GM19463 (cell line): ENCODE measurements at regions not wholly inside any gene's neighbourhood (a gene's known extent, or its start where the extent isn't known, plus 50 kb on each side); places are given as distances from the start of the nearest gene placed in this dataset.

Experiments used
- ATAC-seq: cut with Tn5 transposase; IDR thresholded peaks from one replicate; pipeline ENCODE4 v1.9.1; 2021; ENCODE audit warnings: mild to moderate bottlenecking, moderate library complexity; ENCODE audit not compliant: unreplicated experiment

DNA sequence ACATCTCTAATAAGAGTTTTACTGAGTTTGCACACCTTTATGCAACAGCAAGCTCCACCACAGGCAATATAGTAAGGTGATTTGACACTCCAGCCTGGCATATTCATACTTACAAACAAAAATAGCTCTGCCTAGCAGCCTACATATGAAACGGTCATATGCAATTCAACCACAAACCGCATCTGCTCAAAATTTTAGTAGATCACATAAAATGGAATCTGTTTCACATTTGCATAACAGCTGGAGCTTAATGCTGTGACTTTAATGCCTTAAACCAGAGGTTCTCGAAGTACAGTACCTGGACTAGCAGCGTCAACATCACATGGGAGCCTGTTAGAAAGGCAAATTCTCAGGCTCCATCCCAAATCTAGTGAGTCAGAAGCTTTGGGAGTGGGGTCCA lies 578.4 kb downstream of the CDH11 start:
- no peak for ATAC-seq

DNA sequence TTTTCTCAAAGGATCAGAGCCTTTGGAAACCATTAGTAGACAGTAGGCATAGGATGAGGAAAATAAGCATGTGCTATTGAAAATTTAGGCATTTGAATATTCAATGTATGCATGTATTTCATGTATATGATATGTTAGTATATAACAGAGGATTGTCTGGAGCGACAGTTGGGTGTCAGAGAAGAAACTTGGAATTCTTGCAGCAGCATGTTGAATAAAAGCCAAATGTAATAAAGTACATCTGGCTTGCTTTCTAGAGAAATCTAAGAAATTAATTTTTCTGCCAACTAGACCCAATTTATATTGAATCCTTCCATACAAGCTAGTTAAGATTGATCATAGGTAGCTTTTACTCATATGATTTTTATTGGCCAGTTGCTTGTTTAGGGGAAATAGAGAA lies 578.8 kb downstream of the CDH11 start:
- no peak for ATAC-seq

DNA sequence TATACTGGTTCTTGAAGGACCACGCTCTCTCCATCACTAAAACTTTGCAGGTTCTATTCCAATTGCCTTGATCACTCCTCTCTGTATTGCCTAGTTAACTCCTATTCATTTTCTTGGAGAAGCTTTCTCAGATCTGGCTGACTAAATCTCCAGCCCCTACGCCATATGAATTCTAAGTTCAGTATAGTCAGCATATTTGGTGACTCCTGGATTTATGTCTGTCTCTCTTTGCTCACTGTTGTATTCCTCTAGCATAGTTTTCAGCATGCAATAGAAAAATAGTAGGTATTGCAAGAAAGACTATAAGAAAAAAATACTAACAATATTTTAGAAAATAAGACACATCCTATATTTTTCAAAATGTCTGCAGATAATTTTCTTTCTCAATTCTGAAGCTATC lies 579.7 kb downstream of the CDH11 start:
- no peak for ATAC-seq

DNA sequence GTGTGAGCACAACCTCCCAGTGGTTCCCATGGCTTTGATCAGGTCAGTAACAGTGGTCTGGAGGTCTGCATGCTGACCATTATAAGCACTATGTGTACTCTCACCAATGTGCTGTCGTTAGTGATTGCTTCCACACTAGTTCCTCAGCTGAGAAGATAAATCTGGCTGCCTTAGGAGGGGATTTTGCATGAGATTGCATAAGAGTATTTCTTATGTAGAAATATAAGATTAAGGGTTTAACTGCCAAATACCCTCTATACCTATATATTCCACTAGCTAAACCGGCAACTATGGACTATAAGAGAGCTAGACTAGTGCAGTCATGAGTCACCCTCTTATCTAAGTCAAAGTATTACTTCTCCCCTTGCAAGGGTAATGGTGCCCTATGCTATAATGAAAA lies 580.2 kb downstream of the CDH11 start:
- no peak for ATAC-seq

DNA sequence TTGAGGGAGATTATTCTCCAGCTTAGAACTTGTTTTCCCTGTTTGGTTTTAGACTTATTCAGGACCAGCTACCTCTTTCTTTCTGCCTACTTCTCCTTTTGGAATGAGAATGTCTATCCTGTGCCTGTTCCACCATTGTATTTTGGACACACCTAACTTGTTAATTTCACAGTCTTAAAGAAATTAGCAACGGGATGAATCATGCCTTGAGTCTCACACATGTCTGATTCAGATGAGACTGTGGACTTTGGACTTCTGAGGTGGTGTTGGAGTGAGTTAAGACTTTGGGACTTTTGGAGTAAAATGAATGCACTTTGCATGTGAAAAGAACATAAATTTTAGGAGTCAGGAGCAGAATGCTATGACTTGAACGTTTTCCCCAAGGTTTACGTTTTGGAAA lies 581.4 kb downstream of the CDH11 start:
- no peak for ATAC-seq

DNA sequence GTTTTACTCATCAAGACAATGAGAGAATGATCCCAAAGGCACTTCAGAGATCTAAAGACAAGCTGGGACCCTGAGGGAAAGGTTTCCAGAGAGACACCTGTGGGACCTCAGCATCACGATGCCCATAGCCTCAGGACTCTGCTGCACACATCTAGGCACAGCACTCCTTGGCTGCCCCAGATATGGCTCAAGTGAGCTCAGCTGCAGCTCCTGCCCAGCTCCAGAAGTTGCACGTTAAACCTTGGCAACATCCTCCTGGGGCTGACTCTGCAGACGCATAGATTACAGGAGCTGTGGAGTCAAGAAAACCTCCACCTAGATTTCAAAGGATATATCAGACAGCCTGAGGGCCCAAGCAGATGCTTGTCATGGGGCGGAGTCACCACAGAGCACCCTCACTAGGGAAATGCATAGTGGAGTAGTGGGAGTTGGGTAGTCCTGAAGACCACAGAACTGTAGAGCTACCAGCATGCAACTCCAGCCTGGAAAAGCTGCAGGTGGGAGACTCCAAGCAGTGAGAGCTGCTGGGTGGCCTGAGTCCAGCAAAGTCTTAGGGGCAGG lies 582.0 kb downstream of the CDH11 start:
- no peak for ATAC-seq

DNA sequence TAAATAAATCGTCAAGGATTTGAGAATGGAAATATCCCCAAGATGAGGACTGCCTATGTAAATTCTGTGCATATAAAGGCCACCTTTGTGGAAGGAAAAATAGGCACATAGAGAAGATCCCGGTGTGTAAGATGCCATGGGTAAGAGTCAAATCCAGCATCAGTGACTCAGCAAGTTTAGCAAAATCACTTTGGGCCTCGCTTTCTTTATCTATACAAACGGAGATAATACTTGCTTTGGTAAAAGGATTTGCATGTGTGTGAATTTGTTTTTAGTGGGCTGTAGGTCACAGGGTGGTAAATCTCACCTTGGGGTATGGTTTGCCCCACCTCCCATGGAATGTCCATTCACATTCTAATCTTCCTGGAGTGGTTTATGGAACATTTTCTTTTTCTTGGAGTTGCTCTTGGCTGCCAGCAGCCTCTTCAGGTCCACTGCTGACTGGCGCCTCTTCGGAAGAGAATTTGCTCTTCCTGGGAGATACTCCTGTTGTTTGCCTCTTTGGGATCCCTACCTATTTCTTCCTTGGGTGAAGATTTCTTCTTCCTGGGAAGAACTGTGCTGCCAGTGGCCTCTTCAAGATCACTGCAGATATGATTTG lies 587.6 kb downstream of the CDH11 start:
- ATAC-seq = no peak

DNA sequence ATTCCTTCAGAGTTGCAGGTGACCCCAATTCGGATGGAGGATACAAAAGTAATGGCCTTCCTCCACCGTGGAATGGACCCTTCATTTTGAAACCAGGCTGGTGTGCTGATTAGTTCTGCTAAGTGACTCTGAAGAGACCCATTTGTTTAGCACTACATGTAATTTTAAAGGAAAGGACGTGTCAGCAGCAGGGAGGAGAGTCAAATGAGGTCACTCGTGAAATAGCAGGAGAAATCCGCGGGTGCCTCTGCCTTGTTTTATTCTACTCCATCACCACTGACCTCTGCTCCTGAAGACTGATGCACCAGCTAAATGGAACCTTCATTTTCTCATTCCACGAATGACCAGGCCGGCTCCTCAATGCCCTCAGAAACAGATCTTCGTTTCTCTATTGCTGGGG lies 589.2 kb downstream of the CDH11 start:
- ATAC-seq = no peak

DNA sequence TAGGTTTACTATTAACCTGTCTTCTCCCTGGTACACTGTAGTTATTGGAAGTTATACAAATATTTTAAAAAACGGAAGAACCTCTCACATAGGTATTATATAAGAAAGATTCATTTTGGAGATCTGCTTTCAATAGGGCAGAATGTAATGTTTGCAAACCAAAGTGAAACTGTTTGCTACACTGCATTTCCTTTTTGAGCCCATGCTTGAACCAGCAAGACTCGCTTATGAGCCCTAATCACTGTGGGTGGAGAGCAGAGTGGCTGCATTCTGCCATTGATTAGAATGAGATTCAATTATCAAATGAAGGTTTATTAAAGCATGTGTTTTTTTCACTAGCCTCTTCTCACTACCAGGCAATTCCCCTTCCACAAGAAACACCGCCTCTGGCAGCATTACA lies 589.7 kb downstream of the CDH11 start:
- no peak for ATAC-seq

DNA sequence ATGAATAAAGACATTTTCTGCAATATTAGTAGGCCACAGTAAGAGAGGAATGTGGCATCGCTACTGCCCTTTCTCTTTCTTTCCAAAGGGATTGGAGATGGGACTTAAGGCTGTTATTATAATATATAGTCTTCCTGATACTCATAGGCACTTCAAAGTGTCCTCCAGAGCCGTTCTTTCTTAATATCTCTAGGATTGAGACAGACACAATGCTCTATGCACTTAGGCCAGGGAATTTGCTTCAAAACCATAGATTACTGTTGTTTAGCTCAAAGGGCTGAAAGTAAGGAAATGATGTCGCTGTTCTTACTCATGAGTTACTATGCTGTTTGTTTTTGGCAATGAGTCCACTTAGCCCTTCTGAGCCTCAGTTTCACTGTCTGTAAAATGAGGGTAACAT lies 590.5 kb downstream of the CDH11 start:
- ATAC-seq = no peak

DNA sequence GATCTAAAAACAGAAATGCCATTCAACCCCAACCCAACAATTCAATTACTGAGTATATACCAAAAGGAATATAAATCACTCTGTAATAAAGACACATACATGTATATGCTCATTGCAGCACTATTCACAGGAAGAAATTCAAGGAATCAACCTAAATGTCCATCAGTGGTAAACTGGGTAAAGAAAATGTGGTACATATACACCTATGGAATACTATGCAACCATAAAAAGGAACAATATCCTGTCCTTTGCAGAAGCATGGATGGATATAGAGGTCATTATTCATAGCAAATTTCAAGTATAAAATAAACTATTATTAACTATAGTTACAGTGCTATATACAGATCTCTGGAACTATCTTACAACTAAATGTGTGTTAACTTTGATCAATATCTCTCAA lies 599.3 kb downstream of the CDH11 start:
- no peak for ATAC-seq

DNA sequence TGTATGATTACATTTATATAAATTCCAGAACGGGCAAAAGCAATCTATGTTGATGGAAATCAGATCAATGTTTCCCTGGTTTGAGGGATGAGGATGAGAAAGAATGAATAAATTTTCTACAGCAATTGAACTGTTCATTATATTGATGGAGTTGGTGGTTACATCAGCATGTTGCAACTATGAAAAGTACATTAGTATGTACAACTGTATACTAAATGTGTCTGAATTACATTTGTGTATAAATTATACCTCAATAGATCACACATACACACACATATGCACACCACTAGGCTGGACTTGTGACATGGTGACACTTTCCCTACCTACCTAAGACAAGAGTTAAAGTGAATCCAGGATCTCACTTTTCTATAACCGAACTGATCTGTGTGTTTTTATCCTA lies 608.0 kb downstream of the CDH11 start:
- ATAC-seq = no peak

DNA sequence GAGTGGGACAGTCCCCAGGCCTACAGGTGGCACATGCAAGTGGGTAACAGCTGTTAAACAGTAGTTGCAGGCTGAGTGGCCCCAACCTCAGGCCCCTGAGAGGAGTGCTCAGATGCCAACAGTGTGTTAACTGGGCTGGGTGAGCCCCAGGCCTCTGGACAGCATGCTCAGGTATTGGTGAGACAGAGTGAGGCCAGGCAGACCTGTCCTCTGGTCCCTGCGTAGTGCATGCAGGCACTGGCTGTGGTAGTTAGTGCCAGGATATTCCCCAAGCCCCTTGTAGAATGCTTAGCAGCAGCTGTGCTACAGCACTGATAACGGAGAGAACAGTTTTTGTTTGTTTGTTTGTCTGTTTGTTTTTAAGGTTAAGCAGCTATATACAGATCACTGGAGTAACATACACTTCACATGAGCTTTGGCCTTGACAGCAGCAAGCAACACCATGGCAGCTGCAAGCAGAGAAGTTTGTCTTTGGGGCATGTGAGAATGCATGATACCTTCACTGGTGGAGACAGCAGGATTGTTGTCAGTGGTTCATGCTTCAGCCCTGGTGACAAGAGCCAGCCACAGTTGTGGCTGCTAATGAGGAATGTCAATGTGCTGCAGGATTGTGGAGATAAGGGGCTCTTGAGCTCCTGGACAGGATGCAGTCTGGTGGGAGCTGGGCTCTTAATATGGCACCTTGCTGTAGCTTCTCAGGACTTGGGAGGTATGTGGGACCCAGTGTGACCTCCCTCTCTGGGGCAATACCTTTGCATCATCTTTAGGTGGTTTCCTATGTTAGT lies 614.4 kb downstream of the CDH11 start:
- ATAC-seq = no peak

DNA sequence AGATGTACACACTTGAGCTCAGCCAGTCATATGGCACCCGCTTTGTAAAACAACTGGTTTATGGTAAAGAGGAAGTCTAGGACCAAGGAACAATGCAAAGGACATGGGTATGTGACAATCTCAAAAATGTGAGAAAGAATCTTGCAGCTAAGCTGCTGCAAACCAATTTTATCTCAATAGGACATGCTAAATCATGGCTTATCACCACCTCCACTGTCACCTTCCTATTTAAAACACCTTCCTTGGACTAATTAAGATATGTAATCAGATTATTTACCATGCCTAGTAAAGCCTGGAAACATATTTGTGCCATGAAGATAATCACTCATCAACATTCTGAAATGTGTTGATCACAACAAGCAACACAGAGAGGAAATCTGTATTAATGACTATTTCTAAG lies 622.7 kb downstream of the CDH11 start:
- ATAC-seq = no peak

DNA sequence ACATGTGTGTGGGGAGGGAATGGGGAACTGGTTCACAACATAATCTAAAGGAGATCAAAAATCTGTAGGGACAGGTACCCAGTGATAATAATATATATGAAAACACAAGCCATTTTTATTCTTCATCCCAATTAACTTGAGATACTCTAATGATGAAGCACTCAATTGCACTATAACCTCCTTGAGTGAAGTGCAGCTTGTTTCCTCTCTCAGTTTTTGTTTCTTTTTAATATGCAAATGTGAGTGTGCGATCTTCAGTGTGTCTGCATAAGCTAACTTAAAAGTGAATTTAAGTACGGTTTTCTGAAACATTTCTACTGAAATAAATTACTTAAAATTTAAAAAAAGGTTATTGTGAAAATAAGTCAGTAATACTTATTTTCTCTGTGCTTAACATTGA lies 623.5 kb downstream of the CDH11 start:
- no peak for ATAC-seq

DNA sequence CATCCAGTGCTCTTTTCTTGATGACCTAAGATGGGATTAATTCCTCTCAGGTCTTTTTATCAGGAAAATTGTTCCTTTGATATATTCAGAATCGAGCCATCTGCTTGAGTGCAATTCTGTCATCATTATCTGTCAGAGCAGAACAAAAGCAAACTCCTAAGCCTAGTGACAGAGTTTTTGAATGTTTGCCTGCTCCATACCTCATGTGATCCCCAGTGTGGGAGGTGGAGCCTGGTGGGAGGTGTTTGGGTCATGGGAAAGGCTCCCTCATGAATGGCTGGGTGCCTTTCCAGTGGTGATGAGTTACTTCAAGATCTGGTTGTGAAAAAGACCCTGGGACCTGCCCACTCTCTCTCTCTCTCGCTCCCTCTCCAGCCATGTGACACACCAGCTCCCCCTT lies 628.2 kb downstream of the CDH11 start:
- ATAC-seq = no peak

DNA sequence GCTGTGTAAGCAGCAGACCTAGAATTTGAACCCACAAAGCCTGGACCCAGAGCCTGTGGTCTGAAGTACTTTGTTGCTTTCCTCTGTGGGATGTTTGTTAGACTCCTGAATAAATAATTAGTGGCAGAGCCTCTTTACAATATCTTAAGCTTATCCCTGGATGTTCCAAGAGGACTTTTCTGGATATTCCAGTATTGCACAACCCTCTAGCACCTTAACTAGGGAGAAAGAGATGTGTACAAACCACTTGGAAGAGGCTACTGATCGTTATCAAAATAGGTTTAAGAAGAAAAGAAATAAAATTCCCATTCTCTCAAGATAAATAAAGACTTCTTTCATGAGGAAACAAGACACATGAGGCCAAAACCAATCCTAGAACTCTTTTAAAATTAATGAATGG lies 632.4 kb downstream of the CDH11 start:
- ATAC-seq = no peak

DNA sequence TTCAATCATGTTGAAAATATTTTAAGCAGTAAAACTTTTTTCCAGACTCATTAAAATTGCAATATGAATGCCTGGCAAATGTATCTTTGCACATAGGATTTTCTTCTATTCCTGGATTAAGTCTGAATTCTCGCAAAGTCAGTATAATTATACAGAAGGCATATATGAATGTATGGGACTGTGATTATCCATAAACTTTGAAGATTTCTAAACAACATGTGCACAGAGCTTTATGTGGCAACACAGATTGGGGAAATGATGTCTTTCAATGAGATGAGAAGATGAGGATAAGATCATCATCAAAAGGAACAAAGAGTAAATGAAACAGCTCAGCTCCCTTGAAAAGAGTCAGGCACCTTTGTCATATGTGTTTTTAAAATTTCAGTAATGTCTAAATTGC lies 635.3 kb downstream of the CDH11 start:
- no peak for ATAC-seq

DNA sequence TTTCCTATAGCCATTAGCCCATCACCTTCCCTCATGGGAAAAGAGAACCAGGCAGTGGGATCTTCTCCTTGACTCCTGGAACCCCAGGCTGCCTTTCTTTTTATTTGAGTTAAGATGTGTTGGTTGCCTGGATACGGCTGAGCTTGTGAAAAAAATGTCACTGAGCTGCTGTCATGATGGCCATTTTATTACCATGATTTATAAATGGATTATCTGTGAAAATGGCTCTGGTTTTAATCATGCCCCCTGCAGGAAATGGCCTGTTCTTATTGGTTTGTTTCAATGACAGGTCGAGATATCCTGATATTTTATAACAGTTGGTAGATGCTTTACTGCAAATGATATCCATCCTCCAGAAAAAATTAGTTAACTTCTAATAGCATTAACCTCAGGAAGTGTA lies 640.4 kb downstream of the CDH11 start:
- no peak for ATAC-seq

DNA sequence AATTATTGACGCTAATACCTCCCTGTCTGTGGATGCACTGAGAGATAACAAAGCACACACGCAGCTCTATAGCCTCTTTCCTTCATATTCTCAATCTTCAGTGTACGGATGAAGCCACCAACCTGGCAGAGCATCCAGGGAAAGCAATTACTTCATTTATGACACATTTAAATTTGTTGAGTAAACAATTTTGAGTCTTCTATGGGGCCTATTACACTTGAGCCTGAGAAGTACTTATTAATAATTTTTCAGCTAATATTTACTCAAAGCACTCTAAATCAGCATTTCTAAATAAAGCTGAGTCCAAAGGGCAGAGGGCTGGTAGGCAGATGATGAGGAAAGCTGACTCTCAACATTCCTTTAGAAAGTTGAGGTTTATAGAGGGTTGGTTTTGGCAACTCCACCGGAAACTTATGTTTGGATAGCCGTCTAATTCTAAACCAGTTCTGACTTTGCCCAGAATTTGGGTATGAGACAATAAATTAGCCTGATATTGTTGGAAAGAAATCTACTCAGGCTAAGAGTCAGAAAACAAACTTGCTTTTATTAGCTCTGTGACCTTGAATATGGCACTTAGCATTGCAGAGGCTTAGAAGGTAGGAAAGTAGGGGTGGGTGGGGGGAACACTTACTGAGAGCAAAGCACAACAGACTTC lies 643.5 kb downstream of the CDH11 start:
- ATAC-seq = no peak

DNA sequence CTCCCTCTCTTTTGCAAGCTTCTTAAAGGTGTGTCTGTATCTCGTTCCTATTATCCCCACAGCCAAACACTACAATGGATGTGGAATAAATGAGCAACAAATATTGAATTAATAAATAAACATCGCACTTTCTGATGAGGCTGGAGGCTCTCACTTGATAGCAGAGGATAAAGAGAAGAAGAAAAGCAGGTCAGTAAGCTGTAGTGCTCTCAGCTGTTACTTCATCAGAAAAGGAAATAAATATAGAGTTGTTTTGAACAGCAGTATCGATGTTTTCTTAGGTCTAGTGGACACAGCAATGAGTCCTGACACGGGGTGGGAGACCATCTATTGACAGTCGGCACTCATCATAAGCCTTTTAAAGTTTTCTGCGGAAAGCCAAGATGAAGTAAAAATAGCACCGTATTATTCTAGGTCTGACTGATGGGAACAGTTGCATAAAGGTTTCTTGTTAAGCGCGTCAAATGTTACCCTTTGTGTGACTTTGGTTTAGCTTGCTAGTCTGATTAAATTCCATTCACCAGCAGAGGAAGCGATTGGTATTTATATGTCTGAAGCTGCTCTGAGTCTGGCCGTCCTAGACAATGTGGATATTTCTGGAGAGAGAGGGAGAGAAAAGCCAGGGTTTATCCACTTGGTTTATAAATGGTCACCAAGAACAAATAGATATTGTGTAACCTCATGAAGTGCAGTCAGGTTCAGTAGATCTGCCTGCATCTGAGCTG lies 646.1 kb downstream of the CDH11 start:
- no peak for ATAC-seq
